Keratinocyte (primary cell): ENCODE measurements at regions not wholly inside any gene's neighbourhood (a gene's known extent, or its start where the extent isn't known, plus 50 kb on each side); places are given as distances from the start of the nearest gene placed in this dataset.

Experiments used
- DNase-seq: peaks from one replicate; pipeline ENCODE4 v3.0.0-alpha.2; 2011; ENCODE audit warnings: low read depth, missing footprints, low spot score
- FAIRE-seq: peaks from 2 replicates; lab custom pipeline; 2011; peaks lifted over from hg19 to GRCh38; lab: Jason Lieb, UNC
- H2AFZ ChIP-seq: 2 replicates; pipeline ENCODE4 v1.6.0; 2012; ENCODE audit warnings: low read length, control low read depth, inconsistent platforms; ENCODE audit not compliant: control insufficient read depth
- H3K27ac ChIP-seq: 2 replicates; pipeline ENCODE4 v1.5.1; 2011; ENCODE audit warnings: low read length; ENCODE audit not compliant: control insufficient read depth, insufficient read depth
- H3K27me3 ChIP-seq: 3 replicates; pipeline ENCODE4 v1.6.0; 2011; ENCODE audit warnings: low read length; ENCODE audit not compliant: control insufficient read depth, insufficient read depth; ENCODE audit errors: extremely low read depth
- H3K36me3 ChIP-seq, 2 experiments: 2 replicates in 1 of 2; 3 replicates in 1 of 2; pipeline ENCODE4 v1.5.1; 2011; ENCODE audit warnings: low read length in 2 of 2, mild to moderate bottlenecking in 1 of 2; ENCODE audit not compliant: control insufficient read depth in 2 of 2, insufficient read depth in 2 of 2; ENCODE audit errors: extremely low read depth in 1 of 2
- H3K4me1 ChIP-seq: 3 replicates; pipeline ENCODE4 v1.5.1; 2011; ENCODE audit warnings: low read length; ENCODE audit not compliant: control insufficient read depth, insufficient read depth; ENCODE audit errors: extremely low read depth
- H3K4me2 ChIP-seq: 3 replicates; pipeline ENCODE4 v1.6.0; 2011; ENCODE audit warnings: low read depth, low read length; ENCODE audit not compliant: control insufficient read depth, insufficient read depth; ENCODE audit errors: extremely low read depth
- H3K4me3 ChIP-seq, 3 experiments: fragments of 200-600 bp in 1 of 3; sonication (generic) in 1 of 3; 2 replicates in 2 of 3; 3 replicates in 1 of 3; pipeline ENCODE4 v1.5.1; 2011 to 2016; ENCODE audit warnings: low read length in 3 of 3, mild to moderate bottlenecking in 3 of 3, control low read depth in 2 of 3, inconsistent platforms in 1 of 3, low read depth in 1 of 3, mixed read lengths in 1 of 3, mixed run types in 1 of 3, moderate library complexity in 1 of 3; ENCODE audit not compliant: control insufficient read depth in 2 of 3, insufficient read depth in 2 of 3; ENCODE audit errors: extremely low read depth in 1 of 3
- H3K79me2 ChIP-seq: 2 replicates; pipeline ENCODE4 v1.6.0; 2012; ENCODE audit warnings: low read length; ENCODE audit not compliant: control insufficient read depth, insufficient read depth
- H3K9ac ChIP-seq: 3 replicates; pipeline ENCODE4 v1.6.0; 2011; ENCODE audit warnings: low read length; ENCODE audit not compliant: control insufficient read depth, insufficient read depth; ENCODE audit errors: extremely low read depth
- H3K9me1 ChIP-seq: 3 replicates; pipeline ENCODE4 v1.6.0; 2011; ENCODE audit warnings: low read length; ENCODE audit not compliant: control insufficient read depth, insufficient read depth; ENCODE audit errors: extremely low read depth
- H3K9me3 ChIP-seq: 2 replicates; pipeline ENCODE4 v1.5.1; 2012; ENCODE audit warnings: low read depth, low read length; ENCODE audit not compliant: control insufficient read depth
- H4K20me1 ChIP-seq: 3 replicates; pipeline ENCODE4 v1.6.0; 2011; ENCODE audit warnings: low read length; ENCODE audit not compliant: control insufficient read depth, insufficient read depth; ENCODE audit errors: extremely low read depth
- CTCF ChIP-seq, 3 experiments: IDR thresholded peaks in 1 of 3; conservative IDR thresholded peaks in 1 of 3; optimal IDR thresholded peaks in 1 of 3; 2 replicates in 2 of 3; 3 replicates in 1 of 3; pipeline versions ENCODE3 to v1.5.1; 2011; ENCODE audit warnings: low read length in 3 of 3, mild to moderate bottlenecking in 3 of 3, moderate library complexity in 2 of 3, control low read depth in 1 of 3, inconsistent platforms in 1 of 3; ENCODE audit not compliant: insufficient read depth in 2 of 3; ENCODE audit errors: extremely low read depth in 1 of 3
- EZH2 ChIP-seq: IDR thresholded peaks from one replicate; pipeline ENCODE4 v1.6.1; 2012; ENCODE audit warnings: inconsistent platforms, mild to moderate bottlenecking, low read length, moderate library complexity
- dilution Hi-C: fragments of 300-500 bp; cut with MboI; formaldehyde crosslinking; loops from one replicate; pipeline ENCODE4 v1.7.0; 2020; ENCODE audit warnings: low sequenced_read_pairs; ENCODE audit not compliant: extremely low pct_ligation_motif_present

- Histone ChIP-seq H3K4me1 (no peaks in the 10 kb centered on the region), H3K36me3 (no peaks in the 10 kb centered on the region), H3K4me2 (no peak overlapping the region), H3K9me1 (no peaks in the 10 kb centered on the region), H3K27ac (no peak overlapping the region), H3K79me2 (no peaks in the 10 kb centered on the region), H4K20me1 (no peaks in the 10 kb centered on the region), H3K4me3 (no peak overlapping the region), H3K9me3 (no peaks in the 10 kb centered on the region), H2AFZ (no peak overlapping the region), H3K9ac (no peak overlapping the region), H3K27me3 (no peaks in the 10 kb centered on the region)
- no peak for DNase-seq
- dilution Hi-C loops, result no loop called here
- no peak for TF ChIP-seq CTCF (optimal IDR thresholded peaks at IDR 0.05 in 1 of 3, IDR thresholded peaks at IDR 0.05 in 1 of 3, conservative IDR thresholded peaks at IDR 0.05 in 1 of 3; ENCODE audit: extremely low read depth in 1 of 3, insufficient read depth in 2 of 3, low read length in 3 of 3)
- no peak for TF ChIP-seq EZH2
- no peak for FAIRE-seq
Measured at GRCh38 chr1:81366173-81366572, 434.6 kb upstream of the ADGRL2 start.

GRCh38 chr1:81364088-81364487 lies 436.6 kb upstream of the ADGRL2 start:
- no peaks in the 10 kb centered on the region for H4K20me1 ChIP-seq
- FAIRE-seq, result no peak
- dilution Hi-C loops, result no loop called here

More at GRCh38 chr1:81364088-81364487, 436.6 kb upstream of the ADGRL2 start:
- no peak for DNase-seq
- Histone ChIP-seq H3K9me3 (no peaks in the 10 kb centered on the region), H2AFZ (no peak overlapping the region), H3K4me1 (no peaks in the 10 kb centered on the region), H3K27ac (no peak overlapping the region), H3K4me2 (no peak overlapping the region), H3K4me3 (no peak overlapping the region), H3K36me3 (no peaks in the 10 kb centered on the region), H3K27me3 (no peaks in the 10 kb centered on the region), H3K9ac (no peak overlapping the region), H3K79me2 (no peaks in the 10 kb centered on the region), H3K9me1 (no peaks in the 10 kb centered on the region)
- TF ChIP-seq CTCF (optimal IDR thresholded peaks at IDR 0.05 in 1 of 3, IDR thresholded peaks at IDR 0.05 in 1 of 3, conservative IDR thresholded peaks at IDR 0.05 in 1 of 3; ENCODE audit: extremely low read depth in 1 of 3, insufficient read depth in 2 of 3, low read length in 3 of 3), result no peak
- TF ChIP-seq EZH2, result no peak
